ENCODE measurements at regions not wholly inside any gene's neighbourhood (a gene's known extent, or its start where the extent isn't known, plus 50 kb on each side); places are given as distances from the start of the nearest gene placed in this dataset.
"Not testable (repeated sequence)": the region's sequence is repeated elsewhere in the genome, so short reads cannot be mapped to it uniquely, and the experiment has no call there.

GRCh38 chr2:113341191-113341869 lies 62.6 kb upstream of the PAX8 start:
- DNase-seq (ENCODE audit: low read depth in 2 of 2): no peak

- DNase-seq (ENCODE audit: low read depth in 2 of 2): no peak
Observed at GRCh38 chr2:113337809-113338208, 59.1 kb upstream of the PAX8 start.

- not testable (repeated sequence) for DNase-seq (ENCODE audit: low read depth in 2 of 2)
Observed at GRCh38 chr2:113336040-113336439, 57.3 kb upstream of the PAX8 start.

- DNase-seq (ENCODE audit: low read depth in 2 of 2): no peak
Observed at GRCh38 chr2:113334147-113334546, 55.4 kb upstream of the PAX8 start.

GRCh38 chr2:113333735-113334134 lies 55.0 kb upstream of the PAX8 start:
- not testable (repeated sequence) for DNase-seq (ENCODE audit: low read depth in 2 of 2)

GRCh38 chr2:113330060-113330767 lies 51.5 kb upstream of the PAX8 start:
- not testable (repeated sequence) for DNase-seq (ENCODE audit: low read depth in 2 of 2)

- not testable (repeated sequence) for DNase-seq (ENCODE audit: low read depth in 2 of 2)
Observed at GRCh38 chr2:113328973-113329372, 50.3 kb upstream of the PAX8 start.

GRCh38 chr2:113328572-113328971 lies 49.9 kb upstream of the PAX8 start:
- DNase-seq (ENCODE audit: low read depth in 2 of 2): not testable (repeated sequence)

Data from stimulated activated CD8-positive, alpha-beta memory T cell treated with anti-CD3 and anti-CD28 coated beads, Interleukin-2, amount 100 ng/mL, for 1 hour (primary cell).